HEK293 (cell line): ENCODE measurements at regions not wholly inside any gene's neighbourhood (a gene's known extent, or its start where the extent isn't known, plus 50 kb on each side); places are given as distances from the start of the nearest gene placed in this dataset.

Source experiments
- CTCF ChIA-PET: fragments of 350-600 bp; formaldehyde crosslinking; extraction: SDS; loops from one replicate; lab custom pipeline; 2021; ENCODE audit warnings: antibody characterized with exemption; lab: Yijun Ruan, JAX
- POLR2A ChIA-PET: fragments of 300-600 bp; formaldehyde crosslinking; extraction: SDS; loops from one replicate; lab custom pipeline; 2020; ENCODE audit warnings: antibody characterized with exemption, inconsistent platforms; lab: Yijun Ruan, JAX
- H3K27ac ChIP-seq: fragments of 200-500 bp; sonication (Bioruptor generic); 2 replicates; pipeline ENCODE4 v1.5.1; 2014; ENCODE audit warnings: low read depth, low read length, control low read depth, inconsistent platforms; ENCODE audit errors: extremely low read depth
- H3K36me3 ChIP-seq, 2 experiments: fragments of 200-500 bp in 1 of 2; sonication (Bioruptor generic) in 1 of 2; 1 replicate in 1 of 2; 2 replicates in 1 of 2; pipeline ENCODE4 v1.5.1; 2014 to 2017; ENCODE audit warnings: inconsistent platforms in 2 of 2, low read length in 2 of 2; ENCODE audit not compliant: control insufficient read depth in 2 of 2, insufficient read depth in 1 of 2
- H3K4me1 ChIP-seq: fragments of 200-500 bp; sonication (Bioruptor generic); 2 replicates; pipeline ENCODE4 v1.5.1; 2014; ENCODE audit warnings: mild to moderate bottlenecking, low read length, inconsistent platforms; ENCODE audit not compliant: control insufficient read depth, insufficient read depth
- H3K4me3 ChIP-seq: 2 replicates; pipeline ENCODE4 v1.5.1; 2011; ENCODE audit warnings: low read depth, mild to moderate bottlenecking, control low read depth, low read length, moderate library complexity
- H3K9me3 ChIP-seq: fragments of 200-500 bp; sonication (Bioruptor generic); 2 replicates; pipeline ENCODE4 v1.5.1; 2014; ENCODE audit warnings: low read depth, low read length, inconsistent platforms; ENCODE audit not compliant: control insufficient read depth, insufficient read depth
- FEZF1 ChIP-seq: fragments of 450-650 bp; formaldehyde crosslinking; IDR thresholded peaks from 2 replicates; pipeline ENCODE4 v1.5.1; 2016; ENCODE audit warnings: missing biosample characterization, missing genetic modification characterization
- MZF1 ChIP-seq: fragments of 450-650 bp; formaldehyde crosslinking; IDR thresholded peaks from 2 replicates; pipeline ENCODE4 v1.5.1; 2017; ENCODE audit warnings: missing biosample characterization, missing genetic modification characterization, borderline replicate concordance
- ZBTB11 ChIP-seq: fragments of 450-650 bp; formaldehyde crosslinking; conservative IDR thresholded peaks from 2 replicates; pipeline ENCODE4 v1.5.1; 2016; ENCODE audit warnings: low read depth, missing biosample characterization, missing genetic modification characterization
- ZBTB17 ChIP-seq: fragments of 450-650 bp; formaldehyde crosslinking; IDR thresholded peaks from 2 replicates; pipeline ENCODE4 v1.5.1; 2016; ENCODE audit warnings: missing biosample characterization, missing genetic modification characterization
- ZBTB7A ChIP-seq: fragments of 450-650 bp; formaldehyde crosslinking; IDR thresholded peaks from 2 replicates; pipeline ENCODE4 v1.5.1; 2016; ENCODE audit warnings: low read depth, missing biosample characterization, missing genetic modification characterization
- ZBTB8A ChIP-seq: fragments of 450-650 bp; formaldehyde crosslinking; IDR thresholded peaks from 2 replicates; pipeline ENCODE4 v1.5.1; 2016; ENCODE audit warnings: missing biosample characterization, missing genetic modification characterization
- ZFP69B ChIP-seq: fragments of 450-650 bp; formaldehyde crosslinking; IDR thresholded peaks from 2 replicates; pipeline ENCODE4 v1.5.1; 2016; ENCODE audit warnings: missing biosample characterization, missing genetic modification characterization
- ZNF114 ChIP-seq: fragments of 450-650 bp; formaldehyde crosslinking; IDR thresholded peaks from 2 replicates; pipeline ENCODE4 v1.5.0; 2017; ENCODE audit warnings: missing biosample characterization, missing genetic modification characterization
- ZNF138 ChIP-seq: fragments of 450-650 bp; formaldehyde crosslinking; IDR thresholded peaks from 2 replicates; pipeline ENCODE4 v1.5.1; 2016; ENCODE audit warnings: missing biosample characterization, missing genetic modification characterization, borderline replicate concordance
- ZNF223 ChIP-seq: fragments of 450-650 bp; formaldehyde crosslinking; IDR thresholded peaks from 2 replicates; pipeline ENCODE4 v1.5.1; 2016; ENCODE audit warnings: missing biosample characterization, missing genetic modification characterization
- ZNF311 ChIP-seq: fragments of 450-650 bp; formaldehyde crosslinking; IDR thresholded peaks from 2 replicates; pipeline ENCODE4 v1.5.1; 2017; ENCODE audit warnings: missing biosample characterization, missing genetic modification characterization, borderline replicate concordance
- ZNF518A ChIP-seq: fragments of 450-650 bp; formaldehyde crosslinking; conservative IDR thresholded peaks from 2 replicates; pipeline ENCODE4 v1.5.1; 2016; ENCODE audit warnings: low read depth, missing biosample characterization, missing genetic modification characterization
- ZNF530 ChIP-seq: fragments of 450-650 bp; formaldehyde crosslinking; IDR thresholded peaks from 2 replicates; pipeline ENCODE4 v1.5.1; 2016; ENCODE audit warnings: low read depth, missing biosample characterization, missing genetic modification characterization
- ZNF626 ChIP-seq: fragments of 450-650 bp; sonication (Bioruptor Pico); formaldehyde crosslinking; IDR thresholded peaks from 2 replicates; pipeline ENCODE4 v1.5.1; 2018; ENCODE audit warnings: missing biosample characterization, missing genetic modification characterization, inconsistent platforms
- ZNF664 ChIP-seq: fragments of 450-650 bp; formaldehyde crosslinking; IDR thresholded peaks from 2 replicates; pipeline ENCODE4 v1.5.1; 2016; ENCODE audit warnings: missing biosample characterization, missing genetic modification characterization
- ZNF692 ChIP-seq: fragments of 450-650 bp; formaldehyde crosslinking; IDR thresholded peaks from 2 replicates; pipeline ENCODE4 v1.5.1; 2016; ENCODE audit warnings: missing biosample characterization, missing genetic modification characterization
- ZNF701 ChIP-seq: fragments of 450-650 bp; formaldehyde crosslinking; IDR thresholded peaks from 2 replicates; pipeline ENCODE4 v1.5.1; 2016; ENCODE audit warnings: missing biosample characterization, missing genetic modification characterization
- ZNF843 ChIP-seq: fragments of 450-650 bp; formaldehyde crosslinking; IDR thresholded peaks from 2 replicates; pipeline ENCODE4 v1.5.1; 2016; ENCODE audit warnings: missing biosample characterization, missing genetic modification characterization
- ZSCAN23 ChIP-seq: fragments of 450-650 bp; formaldehyde crosslinking; IDR thresholded peaks from 2 replicates; pipeline ENCODE4 v1.5.1; 2016; ENCODE audit warnings: missing biosample characterization, missing genetic modification characterization
- ZXDB ChIP-seq: fragments of 450-650 bp; formaldehyde crosslinking; IDR thresholded peaks from 2 replicates; pipeline ENCODE4 v1.5.1; 2016; ENCODE audit warnings: missing biosample characterization, missing genetic modification characterization

- no peak for TF ChIP-seq ZNF664 (tag by site-specific recombination)
- TF ChIP-seq, all 188 proteins: peak for 0
These were observed 154.6 kb upstream of the COL8A1 start (continued) for GRCh38 chr3:99483841-99484240.

- Histone ChIP-seq H3K27ac (no peak overlapping the region), H3K36me3 (no peaks in the 10 kb centered on the region), H3K4me3 (no peak overlapping the region), H3K4me1 (no peaks in the 10 kb centered on the region), H3K9me3 (no peaks in the 10 kb centered on the region)
- TF ChIP-seq ZBTB7A (tag by site-specific recombination) (no peak), ZFP69B (tag by site-specific recombination) (no peak), ZNF518A (no peak)
- ChIA-PET POLR2A (no interaction called here), CTCF (no interaction called here)
These were observed 156.2 kb upstream of the COL8A1 start for GRCh38 chr3:99482191-99482590.

DNA sequence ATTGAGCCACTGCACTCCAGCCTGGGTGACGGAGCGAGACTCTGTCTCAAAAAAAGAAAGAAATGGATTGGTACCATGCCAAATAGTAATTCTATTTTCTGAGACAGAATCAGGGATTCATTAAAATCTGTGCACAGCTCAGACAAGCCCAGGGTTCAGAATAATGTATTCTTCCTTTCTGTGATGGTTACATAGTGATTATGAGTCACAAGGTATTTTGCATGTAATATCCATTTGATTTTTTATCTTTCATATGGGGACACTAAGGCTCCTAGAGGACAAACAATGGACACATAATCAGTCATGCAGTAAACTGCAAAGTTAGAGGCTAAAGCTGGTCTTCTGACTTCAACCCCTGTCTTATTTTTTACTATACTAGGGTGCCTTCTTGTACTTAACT, 156.8 kb upstream of the COL8A1 start:
- Histone ChIP-seq H3K27ac (no peak overlapping the region), H3K9me3 (no peaks in the 10 kb centered on the region), H3K36me3 (no peaks in the 10 kb centered on the region), H3K4me1 (no peaks in the 10 kb centered on the region), H3K4me3 (no peak overlapping the region)
- POLR2A ChIA-PET: no interaction called here
- TF ChIP-seq ZNF692 (tag by site-specific recombination): no peak
- TF ChIP-seq ZBTB8A (tag by site-specific recombination): no peak
- TF ChIP-seq ZNF223 (tag by site-specific recombination): no peak
- no peak for TF ChIP-seq ZNF701 (tag by site-specific recombination)
- TF ChIP-seq ZNF311: no peak
- no peak for TF ChIP-seq MZF1
- TF ChIP-seq ZSCAN23: no peak
- no peak for TF ChIP-seq ZNF114 (tag by site-specific recombination)
- TF ChIP-seq ZNF626 (tag by site-specific recombination): no peak
- TF ChIP-seq FEZF1 (tag by site-specific recombination): no peak
- TF ChIP-seq ZNF843: no peak
- no peak for TF ChIP-seq ZBTB17 (tag by site-specific recombination)
- no peak for TF ChIP-seq ZNF530
- no peak for TF ChIP-seq ZXDB
- no peak for TF ChIP-seq ZNF138 (tag by site-specific recombination)
- no peak for TF ChIP-seq ZBTB11
- CTCF ChIA-PET: no interaction called here
